COR-L47 (cell line): ENCODE measurements at regions not wholly inside any gene's neighbourhood (a gene's known extent, or its start where the extent isn't known, plus 50 kb on each side); places are given as distances from the start of the nearest gene placed in this dataset.

Experiments
- DNase-seq: peaks from one replicate; lab custom pipeline; 2025; lab: John Stamatoyannopoulos, UW

DNA sequence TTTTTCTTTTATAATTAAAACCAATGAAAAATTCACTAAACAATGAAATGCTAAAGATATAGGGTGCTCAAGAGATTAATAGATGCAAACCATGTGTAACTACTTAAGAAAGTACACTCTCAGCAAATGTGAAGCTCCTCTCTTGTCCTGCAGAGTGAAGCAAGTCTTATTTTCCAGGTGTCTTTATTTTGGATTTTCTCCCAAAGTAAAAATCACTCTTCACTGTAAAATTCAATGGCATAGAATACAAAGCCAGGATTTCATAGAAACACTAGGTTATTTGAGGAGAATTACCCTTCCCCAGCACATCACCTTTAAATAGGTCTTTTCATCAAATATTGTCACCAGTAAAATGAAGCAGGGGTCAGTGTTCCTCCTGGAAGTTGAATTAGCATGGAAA is 57.0 kb upstream of the GIMD1 start:
- no peak for DNase-seq

DNA sequence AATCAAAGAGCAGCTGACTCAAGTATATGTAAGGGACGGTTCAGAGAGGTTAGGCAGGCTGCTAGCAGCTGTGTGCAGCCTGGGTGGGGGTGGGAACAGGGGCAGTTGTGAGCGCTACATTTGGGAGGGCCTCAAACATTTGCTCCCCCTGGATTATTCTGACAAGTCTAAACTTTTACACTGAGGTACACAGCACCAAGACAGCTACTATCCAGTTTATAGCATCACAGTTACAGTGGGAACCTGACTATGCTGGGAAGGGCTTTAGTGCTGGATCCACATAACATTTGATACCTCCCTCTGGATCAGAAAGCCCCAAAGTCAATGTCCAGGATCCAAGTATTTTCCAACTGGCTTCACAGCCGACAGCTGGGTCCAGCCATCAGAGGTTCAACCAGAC is 55.8 kb upstream of the GIMD1 start:
- DNase-seq = no peak

DNA sequence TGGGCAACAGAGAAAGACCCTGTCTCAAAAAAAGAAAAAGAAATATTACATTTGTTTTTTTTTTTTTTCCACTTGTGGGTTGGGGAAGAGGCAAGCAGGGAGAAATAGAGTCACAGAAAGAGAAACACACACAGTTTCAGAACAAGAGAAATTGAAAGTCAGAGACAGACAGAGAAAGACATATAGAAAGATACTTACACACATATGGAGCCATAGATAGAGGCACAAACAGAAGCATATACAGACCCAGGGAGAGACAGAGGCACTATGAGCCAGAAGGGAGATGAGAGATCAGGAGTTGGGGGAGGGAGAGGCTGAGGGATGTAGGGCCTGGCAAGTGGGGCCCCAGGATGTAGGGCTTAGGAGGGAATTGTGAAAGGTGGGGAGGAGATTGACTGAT is 55.2 kb upstream of the GIMD1 start:
- DNase-seq = no peak

- no peak for DNase-seq
These were observed 54.2 kb upstream of the GIMD1 start for GRCh38 chr4:106422766-106423165.

DNA sequence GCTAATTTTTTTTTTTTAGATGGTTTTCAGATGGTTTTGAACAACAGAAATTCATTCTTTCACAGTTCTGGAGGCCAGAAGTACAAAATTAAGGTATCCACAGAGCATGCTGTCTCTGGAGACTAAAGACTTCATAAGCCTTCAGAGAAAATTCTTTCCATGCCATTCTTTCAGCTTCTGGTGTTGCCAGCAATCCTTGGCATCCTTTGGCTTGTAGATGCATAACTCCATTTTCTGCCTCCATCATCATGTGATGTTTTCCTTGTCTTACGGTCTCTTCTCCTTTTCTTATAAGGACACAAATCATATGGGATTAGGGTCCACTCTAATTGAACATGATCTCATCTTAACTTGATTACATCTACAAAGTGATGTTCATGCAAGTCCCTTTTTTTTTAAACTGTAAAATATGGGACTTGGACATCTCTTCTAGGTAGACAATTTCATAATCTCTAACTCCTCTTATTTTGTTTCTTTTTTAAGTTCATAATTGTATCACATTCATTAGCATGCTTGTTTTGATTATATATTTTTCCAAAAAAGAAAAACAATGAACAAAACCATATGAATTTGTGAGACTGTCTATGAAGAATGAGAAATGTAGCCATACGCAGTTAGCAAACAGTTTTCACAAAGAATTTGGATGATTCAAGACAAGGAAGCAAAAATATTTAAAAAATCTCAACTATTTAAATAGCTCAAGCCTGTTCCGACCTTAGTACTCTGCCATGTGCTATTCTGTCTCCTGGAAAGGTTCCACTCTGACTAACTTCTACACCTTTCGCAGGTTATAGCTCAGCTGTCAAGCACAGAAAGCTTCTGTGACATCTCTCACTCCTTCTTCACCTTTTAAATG is 53.1 kb upstream of the GIMD1 start:
- no peak for DNase-seq

DNA sequence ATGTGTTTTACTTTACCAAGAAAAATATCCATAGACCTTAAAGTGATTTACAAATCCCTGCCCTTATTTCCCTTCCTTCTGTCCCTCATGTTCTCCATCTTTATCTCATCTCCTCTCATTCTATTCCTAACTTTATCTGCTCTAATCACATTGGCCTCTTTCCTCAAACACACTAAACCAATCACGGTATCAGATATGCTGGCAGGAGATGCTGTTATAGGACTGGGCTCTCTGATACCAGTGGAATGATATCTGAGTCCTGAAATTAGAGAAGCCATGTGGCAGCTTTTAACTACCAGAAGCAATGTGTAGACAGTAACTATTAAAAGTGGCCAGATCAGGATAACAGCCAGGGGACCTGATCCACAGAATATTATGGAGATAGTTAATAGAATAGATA is 49.9 kb upstream of the GIMD1 start:
- DNase-seq = no peak
